ENCODE measurements at regions not wholly inside any gene's neighbourhood (a gene's known extent, or its start where the extent isn't known, plus 50 kb on each side); places are given as distances from the start of the nearest gene placed in this dataset.

DNA sequence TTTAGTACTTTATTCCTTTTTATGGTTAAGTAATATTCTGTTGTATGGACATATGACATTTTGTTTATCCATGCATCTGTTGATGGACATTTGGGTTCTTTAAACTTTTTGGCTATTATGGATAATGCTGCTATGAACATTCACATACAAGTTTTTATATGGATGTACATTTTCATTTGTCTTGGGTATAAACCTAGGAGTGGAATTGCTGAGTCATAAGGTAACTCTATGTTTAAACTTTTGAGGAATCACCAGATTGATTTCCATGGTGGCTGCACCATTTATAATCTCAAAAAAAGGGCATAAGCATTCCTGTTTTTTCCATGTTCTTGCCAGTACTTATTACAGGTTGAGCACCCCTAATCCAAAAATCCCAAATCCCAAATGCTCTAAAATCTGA, 90.3 kb upstream of the CRHR1 start:
- H3K4me1 Mint-ChIP-seq (ENCODE audit: low read depth) = no peaks in the 10 kb centered on the region
- TF ChIP-seq, protein P1, sequence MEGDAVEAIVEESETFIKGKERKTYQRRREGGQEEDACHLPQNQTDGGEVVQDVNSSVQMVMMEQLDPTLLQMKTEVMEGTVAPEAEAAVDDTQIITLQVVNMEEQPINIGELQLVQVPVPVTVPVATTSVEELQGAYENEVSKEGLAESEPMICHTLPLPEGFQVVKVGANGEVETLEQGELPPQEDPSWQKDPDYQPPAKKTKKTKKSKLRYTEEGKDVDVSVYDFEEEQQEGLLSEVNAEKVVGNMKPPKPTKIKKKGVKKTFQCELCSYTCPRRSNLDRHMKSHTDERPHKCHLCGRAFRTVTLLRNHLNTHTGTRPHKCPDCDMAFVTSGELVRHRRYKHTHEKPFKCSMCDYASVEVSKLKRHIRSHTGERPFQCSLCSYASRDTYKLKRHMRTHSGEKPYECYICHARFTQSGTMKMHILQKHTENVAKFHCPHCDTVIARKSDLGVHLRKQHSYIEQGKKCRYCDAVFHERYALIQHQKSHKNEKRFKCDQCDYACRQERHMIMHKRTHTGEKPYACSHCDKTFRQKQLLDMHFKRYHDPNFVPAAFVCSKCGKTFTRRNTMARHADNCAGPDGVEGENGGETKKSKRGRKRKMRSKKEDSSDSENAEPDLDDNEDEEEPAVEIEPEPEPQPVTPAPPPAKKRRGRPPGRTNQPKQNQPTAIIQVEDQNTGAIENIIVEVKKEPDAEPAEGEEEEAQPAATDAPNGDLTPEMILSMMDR (IDR thresholded peaks at IDR 0.05) = no peak

DNA sequence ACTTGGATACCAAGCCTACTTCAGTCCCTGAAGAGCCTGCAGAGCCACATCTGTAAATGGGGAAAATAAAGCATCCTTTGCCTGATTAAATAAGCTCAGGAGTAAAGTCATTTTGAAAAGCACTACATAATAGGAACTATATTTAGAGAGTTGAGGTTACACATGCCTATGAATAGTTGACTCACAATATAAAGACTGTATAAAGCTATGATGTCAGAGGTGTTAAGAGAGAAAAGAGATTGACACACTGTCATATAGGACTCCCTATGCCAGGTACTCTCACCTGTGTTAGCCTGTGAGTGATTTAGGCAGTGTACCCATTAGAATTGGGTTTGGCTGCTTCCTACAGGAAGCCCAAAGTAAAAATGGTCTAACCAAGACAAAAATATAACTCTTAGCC, 87.7 kb upstream of the CRHR1 start:
- Mint-ChIP-seq H3K27ac (no peak overlapping the region), H3K9me3 (no peaks in the 10 kb centered on the region), H3K27me3 (peaks cover 23% of the 10 kb centered on the region), H3K4me1 (ENCODE audit: low read depth) (no peaks in the 10 kb centered on the region), H3K36me3 (ENCODE audit: low read depth) (no peaks in the 10 kb centered on the region), H3K4me3 (no peak overlapping the region)
- CTCF ChIA-PET = interaction anchor here (1.2 to 1.6 kb wide), 2 partner anchors 11 to 136 kb away, joined by 3 read pairs; no protein-coding TSS in a partner anchor
- DNase-seq = no peak
- ATAC-seq = no peak
- intact Hi-C loops (cut with micrococcal nuclease) = no loop called here
- TF ChIP-seq, protein P1 (IDR thresholded peaks at IDR 0.05) = no peak
- POLR2A ChIA-PET = no interaction called here

More for the DNA sequence above, 90.3 kb upstream of the CRHR1 start:
- ATAC-seq (no peak), DNase-seq (no peak)
- Mint-ChIP-seq H3K27ac (no peak overlapping the region), H3K4me3 (no peak overlapping the region), H3K36me3 (ENCODE audit: low read depth) (no peaks in the 10 kb centered on the region), H3K27me3 (peaks cover 31% of the 10 kb centered on the region), H3K9me3 (no peaks in the 10 kb centered on the region)
- intact Hi-C loops (cut with micrococcal nuclease) = no loop called here
- POLR2A ChIA-PET = no interaction called here
- CTCF ChIA-PET = no interaction called here

DNA sequence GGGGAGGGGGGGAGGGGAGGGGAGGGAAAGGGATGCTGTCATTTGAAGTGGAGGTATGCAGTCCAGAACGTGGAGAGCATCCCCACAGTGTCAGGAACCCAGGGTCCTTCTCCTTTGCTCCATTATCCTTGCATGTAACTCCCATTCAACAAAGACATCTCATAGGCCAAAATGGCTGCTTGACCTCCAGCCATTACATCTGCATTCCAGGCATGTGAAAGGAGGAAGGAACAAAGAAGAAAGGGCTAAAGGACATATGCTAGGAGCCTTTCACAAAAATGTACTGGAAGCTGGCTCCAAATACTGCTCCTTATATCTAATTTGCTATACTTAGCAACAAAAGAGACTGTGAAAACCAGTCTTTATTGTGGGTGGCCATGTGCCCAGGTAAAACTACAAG, 87.0 kb upstream of the CRHR1 start:
- intact Hi-C loops (cut with micrococcal nuclease) = no loop called here
- Mint-ChIP-seq H3K36me3 (ENCODE audit: low read depth) (no peaks in the 10 kb centered on the region), H3K27ac (no peak overlapping the region), H3K9me3 (no peaks in the 10 kb centered on the region), H3K4me1 (ENCODE audit: low read depth) (no peaks in the 10 kb centered on the region), H3K4me3 (no peak overlapping the region), H3K27me3 (peaks cover 26% of the 10 kb centered on the region)
- ATAC-seq (no peak), DNase-seq (no peak)
- TF ChIP-seq, protein P1 (IDR thresholded peaks at IDR 0.05) = no peak
- ChIA-PET POLR2A (no interaction called here), CTCF (interaction anchor here (1.2 kb wide), 1 partner anchor 135 kb away, joined by 3 read pairs; no protein-coding TSS in a partner anchor)

DNA sequence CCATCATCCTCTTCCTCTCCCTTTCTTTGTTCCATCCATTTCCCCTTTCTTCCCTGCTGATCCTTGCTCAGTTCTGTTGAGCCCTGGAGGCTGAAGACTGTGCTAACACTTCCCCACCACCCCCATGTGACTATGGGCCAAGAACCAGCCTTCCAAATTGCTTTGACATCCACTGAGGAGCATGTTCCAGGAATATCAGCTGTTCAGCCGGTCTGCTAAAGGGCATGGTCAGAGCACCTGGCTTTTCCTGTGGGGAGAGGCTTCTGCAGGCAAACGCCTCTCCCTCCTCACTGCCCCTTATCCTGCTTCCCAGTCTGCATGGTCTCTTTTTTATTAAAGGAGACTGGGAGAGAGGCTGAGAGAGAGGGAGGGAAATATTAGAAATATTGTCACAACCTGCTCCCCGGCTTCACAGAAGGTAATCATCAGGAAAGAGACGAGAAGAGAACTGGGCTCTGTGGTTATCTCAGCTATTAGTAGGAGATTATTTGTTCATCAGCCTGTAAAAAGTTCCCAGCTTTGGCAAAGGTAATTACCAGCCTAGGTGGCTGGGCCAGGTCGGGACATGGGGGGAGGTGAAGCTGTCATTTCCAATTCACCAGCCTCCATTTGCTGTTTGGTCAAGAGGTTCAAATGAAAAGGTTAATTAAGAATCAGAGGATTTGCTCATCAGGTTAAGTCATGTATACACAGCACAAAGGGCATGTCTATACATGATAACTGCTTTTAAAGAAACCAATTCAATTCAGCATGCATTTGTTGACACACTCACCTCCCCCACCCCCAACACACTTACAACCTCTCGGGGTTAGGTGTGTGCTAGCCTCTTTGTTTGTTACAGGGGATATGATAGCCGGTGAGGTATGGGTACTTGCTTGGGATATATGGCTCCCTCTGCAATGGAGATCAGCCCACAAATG, 83.7 kb upstream of the CRHR1 start:
- intact Hi-C loops (cut with micrococcal nuclease) = no loop called here
- Mint-ChIP-seq H3K27me3 (peaks cover 20% of the 10 kb centered on the region), H3K4me3 (no peak overlapping the region), H3K36me3 (ENCODE audit: low read depth) (no peaks in the 10 kb centered on the region), H3K9me3 (no peaks in the 10 kb centered on the region), H3K4me1 (ENCODE audit: low read depth) (peaks cover 2% of the 10 kb centered on the region), H3K27ac (no peak overlapping the region)
- DNase-seq = no peak
- TF ChIP-seq, protein P1 (IDR thresholded peaks at IDR 0.05) = no peak
- CTCF ChIA-PET = no interaction called here
- ATAC-seq = no peak
- POLR2A ChIA-PET = no interaction called here

DNA sequence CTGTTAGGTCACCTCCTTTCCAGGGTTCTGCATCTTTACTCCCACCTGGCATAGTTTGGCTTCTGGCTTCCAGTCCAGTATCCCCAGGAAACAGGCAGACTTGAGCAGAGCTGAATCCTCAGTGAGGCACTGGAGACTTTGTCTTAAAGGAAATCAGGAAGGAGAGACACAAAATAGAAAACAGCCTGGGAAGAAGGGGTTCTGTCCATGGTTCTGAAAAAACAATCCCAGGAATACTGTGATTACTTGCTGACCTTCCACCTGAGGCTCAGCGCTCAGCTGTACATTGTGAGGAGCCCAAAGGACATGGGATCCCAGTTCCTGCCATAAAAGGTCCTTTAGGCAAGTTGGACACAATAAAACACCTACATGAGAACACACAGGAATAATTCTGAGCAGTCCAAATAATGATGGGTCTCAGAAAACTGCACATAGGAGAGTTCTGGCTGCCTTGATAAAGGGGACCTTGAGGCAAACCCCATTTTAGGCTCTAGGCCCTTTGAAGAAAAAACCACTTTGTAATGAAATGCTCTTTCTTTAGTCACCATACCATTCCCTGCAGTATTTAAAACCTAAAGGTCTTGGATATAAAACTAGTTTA, 81.4 kb upstream of the CRHR1 start:
- DNase-seq (no peak), ATAC-seq (no peak)
- H3K36me3 Mint-ChIP-seq (ENCODE audit: low read depth) = no peaks in the 10 kb centered on the region
- H3K27me3 Mint-ChIP-seq = peaks cover 22% of the 10 kb centered on the region
- no peaks in the 10 kb centered on the region for H3K9me3 Mint-ChIP-seq
- ChIA-PET POLR2A (no interaction called here), CTCF (no interaction called here)
- H3K4me3 Mint-ChIP-seq = no peak overlapping the region
- peaks cover 9% of the 10 kb centered on the region for H3K4me1 Mint-ChIP-seq (ENCODE audit: low read depth)
- intact Hi-C loops (cut with micrococcal nuclease) = no loop called here
- TF ChIP-seq, protein P1 (IDR thresholded peaks at IDR 0.05) = no peak
- H3K27ac Mint-ChIP-seq = no peak overlapping the region
